Mesenchymal stem cell (in vitro differentiated cells and primary cell): ENCODE measurements at regions not wholly inside any gene's neighbourhood (a gene's known extent, or its start where the extent isn't known, plus 50 kb on each side); places are given as distances from the start of the nearest gene placed in this dataset.

ENCODE experiments used
- DNase-seq: peaks from one replicate; pipeline ENCODE4 v3.0.0-alpha.2; 2013
- H2AFZ ChIP-seq: one replicate; pipeline ENCODE4 v1.6.1; 2013; ENCODE audit warnings: low read depth, mild to moderate bottlenecking, control low read depth, inconsistent platforms, low read length, moderate library complexity
- H2AK5ac ChIP-seq: 2 replicates; pipeline ENCODE4 v1.6.1; 2013; ENCODE audit warnings: low read length, moderate library complexity, mild to moderate bottlenecking, inconsistent platforms; ENCODE audit not compliant: severe bottlenecking
- H2BK120ac ChIP-seq: one replicate; pipeline ENCODE4 v1.6.1; 2013; ENCODE audit warnings: low read depth, mild to moderate bottlenecking, inconsistent platforms, low read length, moderate library complexity
- H2BK12ac ChIP-seq, 2 experiments: one replicate each; pipeline ENCODE4 v1.6.1; 2013; ENCODE audit warnings: inconsistent platforms in 2 of 2, low read length in 2 of 2, mild to moderate bottlenecking in 2 of 2, moderate library complexity in 2 of 2, control low read depth in 1 of 2
- H2BK15ac ChIP-seq: one replicate; pipeline ENCODE4 v1.6.1; 2013; ENCODE audit warnings: mild to moderate bottlenecking, low read depth, inconsistent platforms; ENCODE audit not compliant: poor library complexity, severe bottlenecking
- H2BK5ac ChIP-seq: 2 replicates; pipeline ENCODE4 v1.6.1; 2013; ENCODE audit warnings: low read depth, mild to moderate bottlenecking, low read length, control low read depth, inconsistent platforms; ENCODE audit not compliant: poor library complexity, severe bottlenecking
- H3K14ac ChIP-seq, 2 experiments: one replicate each; pipeline ENCODE4 v1.6.1; 2013; ENCODE audit warnings: inconsistent platforms in 2 of 2, low read length in 2 of 2, control low read depth in 1 of 2, mild to moderate bottlenecking in 1 of 2, moderate library complexity in 1 of 2
- H3K18ac ChIP-seq, 2 experiments: one replicate each; pipeline ENCODE4 v1.6.1; 2013; ENCODE audit warnings: inconsistent platforms in 2 of 2, low read length in 2 of 2, control low read depth in 1 of 2, low read depth in 1 of 2, mild to moderate bottlenecking in 1 of 2
- H3K23ac ChIP-seq, 2 experiments: one replicate each; pipeline ENCODE4 v1.6.1; 2013; ENCODE audit warnings: inconsistent platforms in 2 of 2, low read length in 2 of 2, mild to moderate bottlenecking in 2 of 2, moderate library complexity in 2 of 2, control low read depth in 1 of 2
- H3K27ac ChIP-seq: 2 replicates; pipeline ENCODE4 v1.5.1; 2013; ENCODE audit warnings: mild to moderate bottlenecking, moderate library complexity, low read length, control low read depth, inconsistent platforms; ENCODE audit not compliant: poor library complexity, severe bottlenecking
- H3K27me3 ChIP-seq, 2 experiments: 2 replicates each; pipeline versions ENCODE4 v1.6.1 to v1.7.0; 2013; ENCODE audit warnings: low read length in 2 of 2, mild to moderate bottlenecking in 2 of 2, moderate library complexity in 2 of 2, control low read depth in 1 of 2, inconsistent platforms in 1 of 2; ENCODE audit not compliant: control insufficient read depth in 1 of 2, insufficient read depth in 1 of 2
- H3K36me3 ChIP-seq, 2 experiments: 2 replicates each; pipeline versions ENCODE4 v1.6.1 to v1.7.0; 2013; ENCODE audit warnings: low read length in 2 of 2, control low read depth in 1 of 2, inconsistent platforms in 1 of 2, low read depth in 1 of 2, mild to moderate bottlenecking in 1 of 2; ENCODE audit not compliant: insufficient read depth in 2 of 2, control insufficient read depth in 1 of 2
- H3K4ac ChIP-seq, 2 experiments: one replicate each; pipeline ENCODE4 v1.6.1; 2013; ENCODE audit warnings: inconsistent platforms in 2 of 2, low read length in 2 of 2, mild to moderate bottlenecking in 2 of 2, moderate library complexity in 2 of 2, control low read depth in 1 of 2, low read depth in 1 of 2
- H3K4me1 ChIP-seq: 2 replicates; pipeline ENCODE4 v1.6.1; 2013; ENCODE audit warnings: low read depth, low read length, control low read depth; ENCODE audit not compliant: control insufficient read depth, insufficient read depth
- H3K4me2 ChIP-seq: 2 replicates; pipeline ENCODE4 v1.6.1; 2013; ENCODE audit warnings: low read length, mild to moderate bottlenecking, inconsistent platforms; ENCODE audit not compliant: poor library complexity, severe bottlenecking
- H3K4me3 ChIP-seq, 2 experiments: 2 replicates each; pipeline versions ENCODE4 v1.5.1 to v1.7.0; 2013; ENCODE audit warnings: low read length in 2 of 2, mild to moderate bottlenecking in 2 of 2, control low read depth in 1 of 2, low read depth in 1 of 2; ENCODE audit not compliant: insufficient read depth in 1 of 2
- H3K79me1 ChIP-seq: replicated peaks from 2 replicates; pipeline ENCODE4 v1.6.1; 2013; ENCODE audit warnings: mild to moderate bottlenecking, control low read depth, low read length, inconsistent platforms; ENCODE audit not compliant: poor library complexity, severe bottlenecking
- H3K9ac ChIP-seq: 2 replicates; pipeline ENCODE4 v1.7.0; 2013; ENCODE audit warnings: mild to moderate bottlenecking, low read length, moderate library complexity
- H3K9me3 ChIP-seq: 2 replicates; pipeline ENCODE4 v1.7.0; 2013; ENCODE audit warnings: mild to moderate bottlenecking, low read length; ENCODE audit not compliant: control insufficient read depth
- H4K8ac ChIP-seq: one replicate; pipeline ENCODE4 v1.6.1; 2013; ENCODE audit warnings: inconsistent platforms, mild to moderate bottlenecking, low read length, moderate library complexity
- H4K91ac ChIP-seq: one replicate; pipeline ENCODE4 v1.6.1; 2013; ENCODE audit warnings: mild to moderate bottlenecking, low read length, inconsistent platforms
- WGBS: methylation state at CpG from one replicate; pipeline ENCODE4 v1.1.7; 2013; ENCODE audit warnings: mixed read lengths; 5-methylcytosine and 5-hydroxymethylcytosine counted together

- peak overlapping the region; percentile 54 for H3K9ac ChIP-seq
- H2BK120ac ChIP-seq = no peak overlapping the region
- peak overlapping the region in 1 of 2 experiments; percentile 78 for H3K4ac ChIP-seq
- 54% methylated on average over 3 of the region's 4 CpGs for WGBS
- H3K36me3 ChIP-seq = no peaks in the 10 kb centered on the region
- peak overlapping the region; percentile 26 for H3K27ac ChIP-seq
- no peak overlapping the region for H4K8ac ChIP-seq
- H2BK5ac ChIP-seq = no peak overlapping the region
- no peak overlapping the region for H2AK5ac ChIP-seq
- peak; percentile 26 for DNase-seq
- peak overlapping the region in 1 of 2 experiments; percentile 71 for H2BK12ac ChIP-seq
- H3K14ac ChIP-seq = no peak overlapping the region
- H3K79me1 ChIP-seq = no peaks in the 10 kb centered on the region
- H3K23ac ChIP-seq = no peak overlapping the region
- H3K4me1 ChIP-seq = peaks cover 2% of the 10 kb centered on the region
- H3K27me3 ChIP-seq = no peaks in the 10 kb centered on the region
- no peak overlapping the region for H3K4me2 ChIP-seq
- no peak overlapping the region for H2AFZ ChIP-seq
- no peak overlapping the region for H4K91ac ChIP-seq
- H3K18ac ChIP-seq = peak overlapping the region in 1 of 2 experiments; percentile 77
- no peak overlapping the region for H2BK15ac ChIP-seq
- peaks cover 12% of the 10 kb centered on the region for H3K9me3 ChIP-seq
- peak overlapping the region in 1 of 2 experiments; percentile 35 for H3K4me3 ChIP-seq
Observed at GRCh38 chr3:161915418-161915750, 418.8 kb downstream of the OTOL1 start.

- Histone ChIP-seq H2BK15ac (no peak overlapping the region), H3K14ac (no peak overlapping the region), H3K4me1 (peaks cover 2% of the 10 kb centered on the region), H2AK5ac (no peak overlapping the region), H3K4me3 (no peak overlapping the region), H2AFZ (no peak overlapping the region), H2BK5ac (no peak overlapping the region), H3K4me2 (no peak overlapping the region), H2BK12ac (no peak overlapping the region), H3K23ac (no peak overlapping the region), H3K79me1 (no peaks in the 10 kb centered on the region), H3K27me3 (no peaks in the 10 kb centered on the region), H3K18ac (no peak overlapping the region), H4K8ac (no peak overlapping the region), H2BK120ac (no peak overlapping the region), H3K4ac (no peak overlapping the region), H3K27ac (no peak overlapping the region), H3K9ac (no peak overlapping the region), H3K36me3 (no peaks in the 10 kb centered on the region), H4K91ac (no peak overlapping the region), H3K9me3 (peaks cover 12% of the 10 kb centered on the region)
- no peak for DNase-seq
- 83% methylated on average over 2 of the region's 2 CpGs for WGBS
Observed at GRCh38 chr3:161920196-161920595, 423.6 kb downstream of the OTOL1 start.

GRCh38 chr3:161925749-161926360 is 429.2 kb downstream of the OTOL1 start:
- Histone ChIP-seq H3K79me1 (no peaks in the 10 kb centered on the region), H3K14ac (no peak overlapping the region), H2BK120ac (no peak overlapping the region), H3K4me2 (no peak overlapping the region), H3K4ac (no peak overlapping the region), H3K4me1 (no peaks in the 10 kb centered on the region), H4K8ac (no peak overlapping the region), H3K4me3 (no peak overlapping the region), H3K27me3 (no peaks in the 10 kb centered on the region), H3K9ac (no peak overlapping the region), H3K36me3 (no peaks in the 10 kb centered on the region), H3K23ac (no peak overlapping the region), H2BK5ac (no peak overlapping the region), H2BK15ac (no peak overlapping the region), H2AFZ (no peak overlapping the region), H3K18ac (no peak overlapping the region), H2AK5ac (no peak overlapping the region), H3K27ac (no peak overlapping the region), H4K91ac (no peak overlapping the region), H2BK12ac (no peak overlapping the region), H3K9me3 (peaks cover 5% of the 10 kb centered on the region)
- DNase-seq = no peak
- WGBS = 71% methylated on average over 1 of the region's 2 CpGs

GRCh38 chr3:161927131-161927530 is 430.5 kb downstream of the OTOL1 start:
- no peak overlapping the region for H3K9ac ChIP-seq
- H3K27me3 ChIP-seq = no peaks in the 10 kb centered on the region
- H2BK5ac ChIP-seq = no peak overlapping the region
- no peak overlapping the region for H2BK120ac ChIP-seq
- H3K4ac ChIP-seq = no peak overlapping the region
- no peak overlapping the region for H4K91ac ChIP-seq
- no peaks in the 10 kb centered on the region for H3K79me1 ChIP-seq
- H4K8ac ChIP-seq = no peak overlapping the region
- H2BK15ac ChIP-seq = no peak overlapping the region
- H3K4me3 ChIP-seq = no peak overlapping the region
- no peak overlapping the region for H3K23ac ChIP-seq
- no peak overlapping the region for H3K18ac ChIP-seq
- H2AFZ ChIP-seq = no peak overlapping the region
- H2AK5ac ChIP-seq = no peak overlapping the region
- H3K36me3 ChIP-seq = no peaks in the 10 kb centered on the region
- DNase-seq = no peak
- no peak overlapping the region for H2BK12ac ChIP-seq
- no peaks in the 10 kb centered on the region for H3K4me1 ChIP-seq
- WGBS = 89% methylated on average over 1 of the region's 1 CpG
- no peak overlapping the region for H3K14ac ChIP-seq
- H3K9me3 ChIP-seq = peaks cover 5% of the 10 kb centered on the region
- no peak overlapping the region for H3K27ac ChIP-seq
- no peak overlapping the region for H3K4me2 ChIP-seq
